ENCODE measurements at regions not wholly inside any gene's neighbourhood (a gene's known extent, or its start where the extent isn't known, plus 50 kb on each side); places are given as distances from the start of the nearest gene placed in this dataset.

DNA sequence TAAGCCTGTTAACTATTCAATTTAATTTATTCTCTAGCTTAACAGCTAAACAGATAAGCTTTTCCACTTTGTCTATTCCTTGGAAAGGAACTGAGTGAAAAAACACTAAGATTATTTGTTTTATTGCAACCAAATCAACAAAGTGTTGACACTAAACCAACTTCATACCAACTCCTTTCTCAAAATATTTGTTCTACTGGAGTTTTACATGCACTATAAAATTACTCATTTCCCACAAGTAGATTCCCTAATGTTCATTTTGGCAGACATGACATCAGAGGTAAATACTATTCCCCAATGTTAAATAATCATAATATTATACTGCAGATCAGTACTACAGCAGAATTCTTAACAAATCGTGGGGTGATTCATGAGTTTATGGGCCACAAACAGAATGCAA is 231.4 kb downstream of the TTC6 start:
- TF ChIP-seq, protein P1, sequence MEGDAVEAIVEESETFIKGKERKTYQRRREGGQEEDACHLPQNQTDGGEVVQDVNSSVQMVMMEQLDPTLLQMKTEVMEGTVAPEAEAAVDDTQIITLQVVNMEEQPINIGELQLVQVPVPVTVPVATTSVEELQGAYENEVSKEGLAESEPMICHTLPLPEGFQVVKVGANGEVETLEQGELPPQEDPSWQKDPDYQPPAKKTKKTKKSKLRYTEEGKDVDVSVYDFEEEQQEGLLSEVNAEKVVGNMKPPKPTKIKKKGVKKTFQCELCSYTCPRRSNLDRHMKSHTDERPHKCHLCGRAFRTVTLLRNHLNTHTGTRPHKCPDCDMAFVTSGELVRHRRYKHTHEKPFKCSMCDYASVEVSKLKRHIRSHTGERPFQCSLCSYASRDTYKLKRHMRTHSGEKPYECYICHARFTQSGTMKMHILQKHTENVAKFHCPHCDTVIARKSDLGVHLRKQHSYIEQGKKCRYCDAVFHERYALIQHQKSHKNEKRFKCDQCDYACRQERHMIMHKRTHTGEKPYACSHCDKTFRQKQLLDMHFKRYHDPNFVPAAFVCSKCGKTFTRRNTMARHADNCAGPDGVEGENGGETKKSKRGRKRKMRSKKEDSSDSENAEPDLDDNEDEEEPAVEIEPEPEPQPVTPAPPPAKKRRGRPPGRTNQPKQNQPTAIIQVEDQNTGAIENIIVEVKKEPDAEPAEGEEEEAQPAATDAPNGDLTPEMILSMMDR (IDR thresholded peaks at IDR 0.05): no peak
- no peak for TF ChIP-seq POLR2A (IDR thresholded peaks at IDR 0.05)
